Esophagus squamous epithelium (tissue), 5 donors: ENCODE measurements at regions not wholly inside any gene's neighbourhood (a gene's known extent, or its start where the extent isn't known, plus 50 kb on each side); places are given as distances from the start of the nearest gene placed in this dataset.

Experiments
- DNase-seq: peaks from one replicate; lab custom pipeline; 2025; lab: John Stamatoyannopoulos, UW
- H3K27ac ChIP-seq, 4 donors: fragments of 200-600 bp; sonication (generic); one replicate each; pipeline ENCODE4 v1.5.1; 2016 to 2019; ENCODE audit warnings: mild to moderate bottlenecking in 1 of 4
- H3K27me3 ChIP-seq, 4 donors: fragments of 200-600 bp; sonication (generic); 1 replicate in 3 of 4; 2 replicates in 1 of 4; pipeline versions ENCODE4 v1.5.1 to v1.6.0; 2017 to 2021; ENCODE audit warnings: antibody characterized with exemption in 1 of 4
- H3K36me3 ChIP-seq, 3 donors: fragments of 200-600 bp; sonication (generic); one replicate each; pipeline ENCODE4 v1.5.1; 2016 to 2019
- H3K4me1 ChIP-seq, 3 donors: fragments of 200-600 bp; sonication (generic); one replicate each; pipeline ENCODE4 v1.5.1; 2017 to 2019
- H3K4me3 ChIP-seq, 4 donors: fragments of 200-600 bp; sonication (generic); 1 replicate in 3 of 4; 2 replicates in 1 of 4; pipeline ENCODE4 v1.5.1; 2016 to 2019; ENCODE audit warnings: mild to moderate bottlenecking in 2 of 4, moderate library complexity in 1 of 4
- H3K9me3 ChIP-seq, 3 donors: fragments of 200-600 bp; sonication (generic); one replicate each; pipeline ENCODE4 v1.5.1; 2016 to 2019
- POLR2A ChIP-seq, 4 donors: fragments of 450-650 bp; IDR thresholded peaks; one replicate each; pipeline ENCODE4 v1.6.1; 2017; ENCODE audit warnings: antibody characterized with exemption in 4 of 4, mild to moderate bottlenecking in 4 of 4, moderate library complexity in 3 of 4
- WGBS, 2 donors: methylation state at CpG; one replicate each; pipeline ENCODE4 v1.1.5; 2018; 5-methylcytosine and 5-hydroxymethylcytosine counted together
- intact Hi-C: fragments of 100-400 bp; cut with DNase I; formaldehyde crosslinking; loops from one replicate; pipeline ENCODE4 v1.15.0; 2022
- TF ChIP-seq, protein P1 (sequence below), 6 experiments: fragments of 450-650 bp in 4 of 6; fragments of 200-600 bp in 2 of 6; sonication (generic) in 2 of 6; IDR thresholded peaks; one replicate each; pipeline ENCODE4 v1.5.1; 2016 to 2019; ENCODE audit warnings: antibody characterized with exemption in 6 of 6, mild to moderate bottlenecking in 4 of 6, moderate library complexity in 4 of 6
- donor health status: DM: yes; HTN: yes; CAD: no.

DNA sequence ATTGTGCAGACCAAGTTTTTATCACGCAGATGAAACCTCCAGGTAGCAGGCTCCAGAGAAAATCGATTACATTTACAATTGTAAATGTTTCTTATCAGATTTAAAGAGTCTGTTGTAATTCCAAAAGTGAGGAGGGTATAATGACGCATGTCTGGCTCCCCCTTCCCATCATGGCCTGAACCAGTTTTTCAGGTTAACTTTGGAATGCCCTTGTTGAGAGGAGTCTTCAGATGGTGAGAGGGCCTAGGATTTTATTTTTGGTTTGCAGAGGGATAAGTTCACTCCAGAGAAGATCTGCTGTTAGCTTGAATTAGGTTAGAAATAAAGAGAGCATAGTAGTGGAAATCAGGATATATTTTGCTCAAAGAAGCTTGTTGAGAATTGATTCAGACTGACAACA is 1028.3 kb upstream of the B3GALT2 start:
- no peak for TF ChIP-seq POLR2A (IDR thresholded peaks at IDR 0.05)
- TF ChIP-seq, protein P1, sequence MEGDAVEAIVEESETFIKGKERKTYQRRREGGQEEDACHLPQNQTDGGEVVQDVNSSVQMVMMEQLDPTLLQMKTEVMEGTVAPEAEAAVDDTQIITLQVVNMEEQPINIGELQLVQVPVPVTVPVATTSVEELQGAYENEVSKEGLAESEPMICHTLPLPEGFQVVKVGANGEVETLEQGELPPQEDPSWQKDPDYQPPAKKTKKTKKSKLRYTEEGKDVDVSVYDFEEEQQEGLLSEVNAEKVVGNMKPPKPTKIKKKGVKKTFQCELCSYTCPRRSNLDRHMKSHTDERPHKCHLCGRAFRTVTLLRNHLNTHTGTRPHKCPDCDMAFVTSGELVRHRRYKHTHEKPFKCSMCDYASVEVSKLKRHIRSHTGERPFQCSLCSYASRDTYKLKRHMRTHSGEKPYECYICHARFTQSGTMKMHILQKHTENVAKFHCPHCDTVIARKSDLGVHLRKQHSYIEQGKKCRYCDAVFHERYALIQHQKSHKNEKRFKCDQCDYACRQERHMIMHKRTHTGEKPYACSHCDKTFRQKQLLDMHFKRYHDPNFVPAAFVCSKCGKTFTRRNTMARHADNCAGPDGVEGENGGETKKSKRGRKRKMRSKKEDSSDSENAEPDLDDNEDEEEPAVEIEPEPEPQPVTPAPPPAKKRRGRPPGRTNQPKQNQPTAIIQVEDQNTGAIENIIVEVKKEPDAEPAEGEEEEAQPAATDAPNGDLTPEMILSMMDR (IDR thresholded peaks at IDR 0.05) = no peak
- H3K4me1 ChIP-seq = no peaks in the 10 kb centered on the region
- H3K9me3 ChIP-seq = no peaks in the 10 kb centered on the region
- DNase-seq = no peak
- H3K4me3 ChIP-seq = no peak overlapping the region
- no peaks in the 10 kb centered on the region for H3K36me3 ChIP-seq
- 59 to 61% methylated on average over 3 of the region's 3 CpGs for WGBS, 2 donors
- intact Hi-C loops = no loop called here
- H3K27ac ChIP-seq = no peak overlapping the region
- no peaks in the 10 kb centered on the region for H3K27me3 ChIP-seq

DNA sequence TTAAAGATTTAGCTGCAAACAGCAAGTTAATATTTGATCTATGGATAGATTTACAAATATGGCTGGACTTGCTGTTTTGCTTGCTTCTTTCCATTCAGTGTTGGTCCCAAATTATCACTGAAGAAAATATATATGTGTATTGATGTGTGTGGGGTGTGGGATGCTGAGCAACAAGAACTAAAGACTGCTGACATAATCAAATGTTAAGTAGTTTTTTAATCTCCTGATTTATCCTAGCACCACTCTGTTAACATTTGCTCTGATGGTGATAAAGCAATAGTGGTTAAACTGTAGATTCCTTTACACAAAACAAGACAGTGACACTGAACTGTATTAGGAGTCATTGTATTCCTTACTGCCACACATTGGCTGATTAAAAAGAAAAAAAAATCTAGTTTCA is 1023.5 kb upstream of the B3GALT2 start:
- Histone ChIP-seq H3K27ac (no peak overlapping the region), H3K36me3 (no peaks in the 10 kb centered on the region), H3K4me1 (no peaks in the 10 kb centered on the region), H3K27me3 (no peaks in the 10 kb centered on the region), H3K9me3 (no peaks in the 10 kb centered on the region), H3K4me3 (no peak overlapping the region)
- no peak for TF ChIP-seq POLR2A (IDR thresholded peaks at IDR 0.05)
- TF ChIP-seq, protein P1 (IDR thresholded peaks at IDR 0.05) = no peak
- no peak for DNase-seq
- intact Hi-C loops = no loop called here

DNA sequence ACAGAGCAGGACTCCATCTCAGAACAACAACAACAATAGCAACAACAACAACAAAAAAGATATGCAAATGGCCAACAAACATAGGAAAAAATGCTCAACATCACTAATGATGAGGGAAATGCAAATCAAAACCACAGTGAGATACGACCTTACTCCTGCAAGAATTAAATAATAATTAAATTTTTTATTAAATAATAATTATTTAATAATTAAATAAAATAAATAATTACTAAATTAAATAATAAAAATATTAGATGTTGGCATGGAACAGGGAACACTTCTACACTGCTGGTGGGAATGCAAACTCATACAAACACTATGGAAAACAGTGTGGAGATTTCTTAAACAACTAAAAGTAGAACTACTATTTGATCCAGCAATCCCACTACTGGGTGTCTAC is 1022.3 kb upstream of the B3GALT2 start:
- H3K27ac ChIP-seq = no peak overlapping the region
- intact Hi-C loops = no loop called here
- H3K36me3 ChIP-seq = no peaks in the 10 kb centered on the region
- no peak for DNase-seq
- WGBS, 2 donors = 50 to 61% methylated on average over 1 of the region's 1 CpG
- no peak overlapping the region for H3K4me3 ChIP-seq
- H3K9me3 ChIP-seq = no peaks in the 10 kb centered on the region
- H3K4me1 ChIP-seq = no peaks in the 10 kb centered on the region
- H3K27me3 ChIP-seq = no peaks in the 10 kb centered on the region
- TF ChIP-seq, protein P1 (IDR thresholded peaks at IDR 0.05) = no peak
- no peak for TF ChIP-seq POLR2A (IDR thresholded peaks at IDR 0.05)

DNA sequence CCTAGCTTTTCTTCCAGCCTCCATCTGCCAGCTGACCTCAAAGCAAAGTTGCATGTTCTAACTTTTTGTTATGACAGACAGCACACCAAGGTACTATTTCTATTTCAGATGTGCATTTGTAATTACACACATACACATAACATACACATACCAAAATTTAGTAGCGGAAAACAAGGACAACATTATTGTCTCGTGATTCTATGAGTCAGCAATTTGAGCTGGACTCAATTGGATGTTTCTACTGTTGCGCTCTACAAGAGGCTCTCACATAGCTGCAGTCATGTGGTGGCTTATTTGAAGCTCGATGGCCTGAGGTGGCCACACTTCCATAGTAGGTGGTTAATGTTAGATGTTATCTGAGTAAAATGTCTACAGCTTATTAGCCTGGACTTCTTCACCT is 1010.1 kb upstream of the B3GALT2 start:
- H3K9me3 ChIP-seq = no peaks in the 10 kb centered on the region
- no peak for DNase-seq
- H3K4me3 ChIP-seq = no peak overlapping the region
- intact Hi-C loops = no loop called here
- no peak overlapping the region for H3K27ac ChIP-seq
- no peak for TF ChIP-seq POLR2A (IDR thresholded peaks at IDR 0.05)
- TF ChIP-seq, protein P1 (IDR thresholded peaks at IDR 0.05) = no peak
- no peaks in the 10 kb centered on the region for H3K27me3 ChIP-seq
- no peaks in the 10 kb centered on the region for H3K36me3 ChIP-seq
- WGBS, 2 donors = 87 to 90% methylated on average over 4 of the region's 4 CpGs
- H3K4me1 ChIP-seq = no peaks in the 10 kb centered on the region

DNA sequence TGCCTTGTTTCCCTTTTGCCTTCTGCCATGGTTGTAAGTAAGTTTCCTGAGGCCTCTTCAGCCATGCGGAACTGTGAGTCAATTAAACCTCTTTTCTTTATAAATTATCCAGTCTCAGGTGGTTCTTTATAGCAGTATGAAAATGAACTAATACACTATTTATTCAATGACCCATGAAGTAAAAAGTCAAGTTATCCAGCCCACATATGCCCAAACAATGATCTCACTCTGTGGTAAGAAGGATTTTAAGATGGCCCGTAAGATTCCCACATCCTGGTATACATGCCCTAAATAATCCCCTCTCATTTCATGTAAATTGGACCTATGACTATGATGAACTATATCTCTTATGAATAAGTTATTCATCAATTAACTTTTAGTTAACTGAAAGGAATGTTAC is 1008.3 kb upstream of the B3GALT2 start:
- H3K27me3 ChIP-seq = no peaks in the 10 kb centered on the region
- no peaks in the 10 kb centered on the region for H3K4me1 ChIP-seq
- WGBS, 2 donors = 75 to 93% methylated on average over 2 of the region's 2 CpGs
- no peak for DNase-seq
- no peaks in the 10 kb centered on the region for H3K9me3 ChIP-seq
- TF ChIP-seq POLR2A (IDR thresholded peaks at IDR 0.05) = no peak
- TF ChIP-seq, protein P1 (IDR thresholded peaks at IDR 0.05) = no peak
- H3K27ac ChIP-seq = no peak overlapping the region
- H3K4me3 ChIP-seq = no peak overlapping the region
- H3K36me3 ChIP-seq = no peaks in the 10 kb centered on the region
- intact Hi-C loops = no loop called here
